ENCODE measurements at regions not wholly inside any gene's neighbourhood (a gene's known extent, or its start where the extent isn't known, plus 50 kb on each side); places are given as distances from the start of the nearest gene placed in this dataset.
A peak's percentile ranks its signal among the peaks of the same experiment; 100 is the strongest.

DNA sequence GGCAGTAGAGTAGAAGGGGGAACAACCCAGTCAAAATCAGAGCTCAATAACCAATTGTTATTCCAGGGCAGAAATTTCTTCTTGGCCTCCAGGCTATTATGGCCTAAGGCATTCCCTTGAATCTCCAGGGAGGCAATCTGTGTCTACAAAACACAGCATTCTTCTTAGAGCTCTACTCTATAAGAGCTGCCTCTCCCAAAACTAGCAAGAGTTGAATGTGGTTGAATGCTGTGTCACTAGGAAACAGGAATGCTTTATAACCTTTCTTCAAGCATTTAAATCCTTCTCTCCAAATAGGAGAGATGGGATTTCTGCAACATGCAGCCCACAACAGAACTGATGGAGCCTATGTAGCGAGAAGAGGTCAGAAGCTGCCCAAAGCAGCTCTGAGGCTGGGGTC is 97.1 kb upstream of the APC start:
- Histone ChIP-seq H3K4me1 (ENCODE audit: control insufficient read depth, insufficient read depth, low read length, poor library complexity, severe bottlenecking) (no peaks in the 10 kb centered on the region), H3K27me3 (ENCODE audit: control insufficient read depth, insufficient read depth, low read length) (peaks cover 4% of the 10 kb centered on the region), H3K27ac (ENCODE audit: insufficient read depth, low read length, poor library complexity, severe bottlenecking) (no peak overlapping the region), H3K9me3 (ENCODE audit: control insufficient read depth in 2 of 2, low read length in 2 of 2) (no peaks in the 10 kb centered on the region), H3K4me3 (ENCODE audit: low read depth, low read length) (no peak overlapping the region), H3K36me3 (ENCODE audit: control insufficient read depth, insufficient read depth, low read length) (no peaks in the 10 kb centered on the region)
- Mint-ChIP-seq H3K36me3 (no peaks in the 10 kb centered on the region), H3K4me1 (peaks cover 0 to 3% (median 0%) of the 10 kb centered on the region in 4 donors), H3K27me3 (peaks cover 10% of the 10 kb centered on the region), H3K9me3 (no peaks in the 10 kb centered on the region), H3K27ac (no peak overlapping the region), H3K4me3 (no peak overlapping the region)
- ATAC-seq (ENCODE audit: low read depth in 2 of 2) = no peak
- DNase-seq = no peak

DNA sequence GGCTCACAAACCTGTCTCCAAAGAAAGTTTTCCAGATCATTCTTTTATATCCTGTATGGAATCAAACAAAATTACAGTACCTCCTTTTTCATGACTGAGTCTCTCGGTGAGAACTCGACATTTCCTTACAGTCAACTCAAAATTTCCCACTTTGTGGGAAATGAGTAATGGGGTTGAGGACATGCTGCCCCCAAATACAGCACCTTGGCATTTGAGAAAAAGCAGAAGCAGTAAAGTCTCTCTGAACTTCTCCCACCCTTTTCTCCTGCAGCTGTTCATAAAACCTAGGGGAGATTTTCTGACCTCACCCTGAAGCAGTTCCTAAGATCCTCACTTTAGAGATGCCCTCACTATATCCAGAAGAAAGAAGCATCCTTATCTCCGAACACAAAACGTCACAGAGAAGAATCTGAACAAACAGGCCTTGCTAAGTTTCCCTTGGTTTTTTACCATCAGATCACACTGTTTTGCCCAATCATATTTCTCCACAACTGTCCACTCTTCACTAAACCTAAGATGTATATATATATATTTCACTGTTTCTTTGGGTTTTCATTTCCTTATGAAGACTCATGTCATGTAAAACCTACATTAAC is 96.1 kb upstream of the APC start:
- peaks cover 4% of the 10 kb centered on the region for H3K27me3 ChIP-seq (ENCODE audit: control insufficient read depth, insufficient read depth, low read length)
- H3K4me3 Mint-ChIP-seq = no peak overlapping the region
- peaks cover 0 to 5% (median 0%) of the 10 kb centered on the region in 4 donors for H3K4me1 Mint-ChIP-seq
- no peaks in the 10 kb centered on the region for H3K9me3 ChIP-seq (ENCODE audit: control insufficient read depth in 2 of 2, low read length in 2 of 2)
- H3K36me3 Mint-ChIP-seq = no peaks in the 10 kb centered on the region
- H3K27ac Mint-ChIP-seq = peak overlapping the region in 1 of 3 donors; percentile 45
- no peaks in the 10 kb centered on the region for H3K4me1 ChIP-seq (ENCODE audit: control insufficient read depth, insufficient read depth, low read length, poor library complexity, severe bottlenecking)
- H3K4me3 ChIP-seq (ENCODE audit: low read depth, low read length) = no peak overlapping the region
- H3K9me3 Mint-ChIP-seq = no peaks in the 10 kb centered on the region
- ATAC-seq (ENCODE audit: low read depth in 2 of 2) (no peak), DNase-seq (no peak)
- H3K36me3 ChIP-seq (ENCODE audit: control insufficient read depth, insufficient read depth, low read length) = no peaks in the 10 kb centered on the region
- peaks cover 10% of the 10 kb centered on the region for H3K27me3 Mint-ChIP-seq
- H3K27ac ChIP-seq (ENCODE audit: insufficient read depth, low read length, poor library complexity, severe bottlenecking) = no peak overlapping the region

DNA sequence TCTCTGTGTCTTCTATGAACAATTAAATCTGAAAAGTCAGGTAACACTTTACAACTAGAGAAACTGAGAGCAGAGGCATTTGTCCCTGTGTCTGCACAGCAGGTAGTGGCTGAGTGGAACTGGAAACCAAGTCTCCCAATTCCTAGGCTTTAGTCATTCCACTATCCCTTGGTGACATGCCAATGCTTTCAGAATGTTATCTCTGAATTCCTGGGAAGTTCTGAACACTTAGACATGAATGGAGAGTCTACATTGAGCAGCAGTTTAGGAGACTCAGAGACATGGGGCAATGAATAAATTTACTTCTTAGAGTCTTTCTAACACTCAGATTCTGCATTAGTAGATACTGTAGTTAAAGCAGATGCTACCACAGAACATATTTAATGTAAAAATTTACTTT is 94.8 kb upstream of the APC start:
- Mint-ChIP-seq H3K9me3 (no peaks in the 10 kb centered on the region), H3K4me1 (peaks cover 0 to 5% (median 0%) of the 10 kb centered on the region in 4 donors), H3K27me3 (peaks cover 10% of the 10 kb centered on the region), H3K36me3 (no peaks in the 10 kb centered on the region), H3K27ac (no peak overlapping the region), H3K4me3 (no peak overlapping the region)
- Histone ChIP-seq H3K27me3 (ENCODE audit: control insufficient read depth, insufficient read depth, low read length) (peaks cover 4% of the 10 kb centered on the region), H3K4me1 (ENCODE audit: control insufficient read depth, insufficient read depth, low read length, poor library complexity, severe bottlenecking) (no peaks in the 10 kb centered on the region), H3K27ac (ENCODE audit: insufficient read depth, low read length, poor library complexity, severe bottlenecking) (no peak overlapping the region), H3K4me3 (ENCODE audit: low read depth, low read length) (no peak overlapping the region), H3K36me3 (ENCODE audit: control insufficient read depth, insufficient read depth, low read length) (no peaks in the 10 kb centered on the region), H3K9me3 (ENCODE audit: control insufficient read depth in 2 of 2, low read length in 2 of 2) (no peaks in the 10 kb centered on the region)
- ATAC-seq (ENCODE audit: low read depth in 2 of 2) (no peak), DNase-seq (no peak)

DNA sequence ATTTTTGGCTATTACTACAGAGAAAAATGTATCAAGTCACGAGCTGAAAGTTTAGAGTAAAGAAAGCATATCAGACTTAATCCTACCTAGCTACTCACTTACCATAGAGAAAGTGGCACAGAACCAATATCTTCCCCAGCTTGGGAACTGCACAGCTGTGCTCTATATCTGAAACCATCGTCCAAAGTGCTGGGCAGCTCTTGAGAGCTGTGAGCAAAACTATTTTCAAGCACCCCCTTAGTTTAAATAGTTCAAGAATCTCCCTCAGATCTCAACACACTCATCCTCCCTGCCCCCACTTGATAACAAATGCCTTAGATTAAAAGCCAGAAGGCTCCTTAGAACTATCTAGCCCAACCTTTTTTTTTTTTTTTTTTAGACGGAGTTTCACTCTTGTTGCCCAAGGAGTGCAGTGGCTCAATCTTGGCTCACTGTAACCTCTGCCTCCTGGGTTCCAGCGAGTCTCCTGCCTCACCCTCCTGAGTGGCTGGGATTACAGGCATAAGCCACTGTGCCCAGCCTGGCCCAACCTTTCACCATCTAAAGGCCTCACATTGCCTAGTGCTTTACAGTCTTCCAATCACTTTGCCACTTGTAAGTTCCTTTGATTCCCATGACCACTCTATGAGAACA is 94.2 kb upstream of the APC start:
- no peak for ATAC-seq (ENCODE audit: low read depth in 2 of 2)
- Mint-ChIP-seq H3K36me3 (no peaks in the 10 kb centered on the region), H3K9me3 (peaks cover 0 to under 1% (median 0%) of the 10 kb centered on the region in 7 donors), H3K27ac (no peak overlapping the region), H3K4me3 (no peak overlapping the region), H3K4me1 (peaks cover 0 to 5% (median 0%) of the 10 kb centered on the region in 4 donors), H3K27me3 (peaks cover 10% of the 10 kb centered on the region)
- no peak for DNase-seq
- no peaks in the 10 kb centered on the region for H3K9me3 ChIP-seq (ENCODE audit: control insufficient read depth in 2 of 2, low read length in 2 of 2)
- H3K4me1 ChIP-seq (ENCODE audit: control insufficient read depth, insufficient read depth, low read length, poor library complexity, severe bottlenecking) = no peaks in the 10 kb centered on the region
- H3K4me3 ChIP-seq (ENCODE audit: low read depth, low read length) = no peak overlapping the region
- H3K36me3 ChIP-seq (ENCODE audit: control insufficient read depth, insufficient read depth, low read length) = no peaks in the 10 kb centered on the region
- H3K27ac ChIP-seq (ENCODE audit: insufficient read depth, low read length, poor library complexity, severe bottlenecking) = no peak overlapping the region
- peaks cover 4% of the 10 kb centered on the region for H3K27me3 ChIP-seq (ENCODE audit: control insufficient read depth, insufficient read depth, low read length)

DNA sequence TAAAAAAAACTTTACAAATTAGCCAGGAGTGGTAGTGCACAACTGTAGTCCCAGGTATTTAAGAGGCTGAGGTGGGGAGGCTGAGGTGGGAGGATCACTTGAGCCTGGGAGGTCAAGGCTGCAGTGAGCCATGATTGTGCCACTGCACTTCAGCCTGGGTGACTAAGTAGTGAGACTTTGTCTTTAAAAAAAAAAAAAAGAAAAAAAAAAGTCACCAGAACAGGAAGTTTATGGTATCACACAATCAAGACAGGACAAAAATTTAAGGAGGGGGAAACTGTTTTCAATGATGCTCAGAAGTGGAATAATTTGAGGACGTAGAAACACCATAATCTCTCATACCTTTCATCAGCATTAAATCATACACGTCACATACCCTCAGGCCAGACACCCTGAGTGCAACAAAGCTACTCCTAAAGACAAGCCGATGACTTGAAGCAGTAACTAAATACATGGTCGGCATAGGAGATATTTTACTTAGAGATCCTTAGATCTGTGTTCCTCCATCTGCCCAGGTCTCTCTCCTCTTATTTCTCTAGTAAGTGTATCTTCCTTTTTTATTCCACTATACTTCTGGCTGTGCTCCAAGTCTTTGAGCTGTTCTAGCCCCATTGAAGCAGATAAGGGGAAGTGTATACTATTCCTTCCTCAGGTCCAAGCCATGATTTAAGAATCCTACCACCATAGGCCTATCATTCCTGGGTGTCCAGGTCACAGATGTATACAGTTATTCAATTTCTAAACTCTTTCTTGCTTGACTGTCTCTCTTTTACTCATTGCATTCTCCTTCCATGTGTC is 91.3 kb upstream of the APC start:
- Mint-ChIP-seq H3K9me3 (peaks cover 0 to 1% (median 0%) of the 10 kb centered on the region in 7 donors), H3K4me3 (no peak overlapping the region), H3K4me1 (peaks cover 0 to 5% (median 0%) of the 10 kb centered on the region in 4 donors), H3K36me3 (no peaks in the 10 kb centered on the region), H3K27me3 (peaks cover 10% of the 10 kb centered on the region), H3K27ac (no peak overlapping the region)
- Histone ChIP-seq H3K27me3 (ENCODE audit: control insufficient read depth, insufficient read depth, low read length) (peaks cover 4% of the 10 kb centered on the region), H3K4me1 (ENCODE audit: control insufficient read depth, insufficient read depth, low read length, poor library complexity, severe bottlenecking) (no peaks in the 10 kb centered on the region), H3K36me3 (ENCODE audit: control insufficient read depth, insufficient read depth, low read length) (no peaks in the 10 kb centered on the region), H3K27ac (ENCODE audit: insufficient read depth, low read length, poor library complexity, severe bottlenecking) (no peak overlapping the region), H3K9me3 (ENCODE audit: control insufficient read depth in 2 of 2, low read length in 2 of 2) (no peaks in the 10 kb centered on the region), H3K4me3 (ENCODE audit: low read depth, low read length) (no peak overlapping the region)
- DNase-seq (no peak), ATAC-seq (ENCODE audit: low read depth in 2 of 2) (no peak)

DNA sequence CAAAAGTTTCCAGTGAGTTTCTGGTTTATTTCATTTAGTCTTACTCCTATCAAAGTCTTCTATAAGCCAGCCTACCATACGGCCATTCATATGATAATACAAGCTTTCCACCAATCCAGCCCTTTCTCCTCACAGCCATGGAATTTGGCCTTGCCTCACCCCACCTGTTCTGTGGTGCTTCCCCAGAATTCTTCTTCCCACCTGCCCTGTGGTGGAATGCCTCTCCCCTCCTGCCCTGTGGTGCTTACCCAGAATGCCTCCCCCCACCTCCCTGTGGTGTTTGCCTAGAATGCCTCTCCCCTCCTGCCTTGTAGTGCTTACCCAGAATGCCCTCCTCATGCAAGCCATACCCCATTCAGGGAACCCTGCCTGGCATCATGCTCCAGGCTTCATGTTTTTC is 90.3 kb upstream of the APC start:
- Mint-ChIP-seq H3K4me1 (peaks cover 0 to 5% (median 0%) of the 10 kb centered on the region in 4 donors), H3K4me3 (no peak overlapping the region), H3K27me3 (peaks cover 10% of the 10 kb centered on the region), H3K27ac (no peak overlapping the region), H3K9me3 (peaks cover 0 to 1% (median 0%) of the 10 kb centered on the region in 7 donors), H3K36me3 (no peaks in the 10 kb centered on the region)
- H3K4me3 ChIP-seq (ENCODE audit: low read depth, low read length) = no peak overlapping the region
- no peaks in the 10 kb centered on the region for H3K36me3 ChIP-seq (ENCODE audit: control insufficient read depth, insufficient read depth, low read length)
- no peak for ATAC-seq (ENCODE audit: low read depth in 2 of 2)
- no peaks in the 10 kb centered on the region for H3K4me1 ChIP-seq (ENCODE audit: control insufficient read depth, insufficient read depth, low read length, poor library complexity, severe bottlenecking)
- no peak for DNase-seq
- no peak overlapping the region for H3K27ac ChIP-seq (ENCODE audit: insufficient read depth, low read length, poor library complexity, severe bottlenecking)
- peaks cover 2% of the 10 kb centered on the region for H3K27me3 ChIP-seq (ENCODE audit: control insufficient read depth, insufficient read depth, low read length)
- no peaks in the 10 kb centered on the region for H3K9me3 ChIP-seq (ENCODE audit: control insufficient read depth in 2 of 2, low read length in 2 of 2)

DNA sequence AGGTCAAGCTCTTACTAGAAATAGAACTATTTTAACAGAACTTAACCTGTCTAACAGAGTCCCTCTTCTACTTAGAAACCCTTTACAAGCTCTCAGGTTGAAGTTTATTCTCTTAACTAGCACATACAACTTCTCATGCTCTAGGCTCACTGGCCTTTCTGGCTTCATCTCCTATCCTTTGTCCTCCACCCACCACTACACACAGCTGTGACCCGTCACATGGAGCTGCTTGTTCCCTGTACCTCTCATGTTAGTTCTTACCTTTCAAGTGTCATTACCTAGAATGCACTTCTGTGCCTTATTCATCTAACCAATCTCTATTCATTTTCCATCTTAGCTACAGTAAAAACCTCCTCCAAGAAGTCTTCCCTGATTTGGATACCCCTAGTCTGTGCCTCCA is 89.4 kb upstream of the APC start:
- H3K9me3 ChIP-seq (ENCODE audit: control insufficient read depth in 2 of 2, low read length in 2 of 2) = no peaks in the 10 kb centered on the region
- H3K36me3 ChIP-seq (ENCODE audit: control insufficient read depth, insufficient read depth, low read length) = no peaks in the 10 kb centered on the region
- H3K27me3 ChIP-seq (ENCODE audit: control insufficient read depth, insufficient read depth, low read length) = peaks cover 2% of the 10 kb centered on the region
- no peak overlapping the region for H3K27ac Mint-ChIP-seq
- peaks cover 10% of the 10 kb centered on the region for H3K27me3 Mint-ChIP-seq
- no peak overlapping the region for H3K27ac ChIP-seq (ENCODE audit: insufficient read depth, low read length, poor library complexity, severe bottlenecking)
- no peaks in the 10 kb centered on the region for H3K4me1 ChIP-seq (ENCODE audit: control insufficient read depth, insufficient read depth, low read length, poor library complexity, severe bottlenecking)
- H3K4me3 ChIP-seq (ENCODE audit: low read depth, low read length) = no peak overlapping the region
- no peak for DNase-seq
- peaks cover 0 to 5% (median 0%) of the 10 kb centered on the region in 4 donors for H3K4me1 Mint-ChIP-seq
- H3K9me3 Mint-ChIP-seq = peaks cover 0 to 1% (median 0%) of the 10 kb centered on the region in 7 donors
- no peak overlapping the region for H3K4me3 Mint-ChIP-seq
- H3K36me3 Mint-ChIP-seq = no peaks in the 10 kb centered on the region
- no peak for ATAC-seq (ENCODE audit: low read depth in 2 of 2)
